ENCODE measurements at regions not wholly inside any gene's neighbourhood (a gene's known extent, or its start where the extent isn't known, plus 50 kb on each side); places are given as distances from the start of the nearest gene placed in this dataset.

- TF ChIP-seq EZH2 (IDR thresholded peaks at IDR 0.05) (no peak), CTCF (IDR thresholded peaks at IDR 0.05) (no peak), EZH2phosphoT487 (IDR thresholded peaks at IDR 0.05) (no peak)
Observed at GRCh38 chr7:18153183-18153748, 125.6 kb upstream of the PRPS1L1 start.

Measured in neural progenitor cell (in vitro differentiated cells).